K562 (cell line): ENCODE measurements at regions not wholly inside any gene's neighbourhood (a gene's known extent, or its start where the extent isn't known, plus 50 kb on each side); places are given as distances from the start of the nearest gene placed in this dataset.

Source experiments
- ATAC-seq: fragments of 200-7000 bp; cut with Tn5 transposase; 3 replicates; pipeline ENCODE4 v1.9.1; 2020; ENCODE audit warnings: moderate library complexity
- BruUV-seq: library from RNA; stranded (reverse); fragments of 400-500 nt; replicated peaks from 2 replicates; lab custom pipeline; 2021; lab: Mats Ljungman, UMichigan
- CTCF ChIA-PET: fragments of 300-600 bp; formaldehyde crosslinking; extraction: SDS; loops from one replicate; lab custom pipeline; 2021; ENCODE audit warnings: low intra/inter-chr PET ratio; lab: Yijun Ruan, JAX
- POLR2A ChIA-PET: fragments of 300-600, 350-650 bp; sonication (Branson Sonifier 250); formaldehyde crosslinking; extraction: SDS; loops from one replicate; lab custom pipeline; 2021; ENCODE audit warnings: antibody characterized with exemption, inconsistent platforms; lab: Yijun Ruan, JAX
- DNase-seq, 4 experiments: peaks; one replicate each; pipeline versions ENCODE4 v3.0.0 to v3.0.0-alpha.2; 2011 to 2018; ENCODE audit warnings: low spot score in 3 of 4, mixed read lengths in 3 of 4; ENCODE audit errors: extremely low read depth in 1 of 4
- FAIRE-seq: peaks from 2 replicates; lab custom pipeline; 2011; peaks lifted over from hg19 to GRCh38; lab: Jason Lieb, UNC
- H2AFZ ChIP-seq: 2 replicates; pipeline ENCODE4 v1.6.0; 2011; ENCODE audit warnings: low read depth, low read length, control low read depth, inconsistent platforms
- H3K27ac ChIP-seq: fragments of 200-600 bp; 3 replicates; pipeline ENCODE4 v1.8.0; 2011; ENCODE audit warnings: low read depth, mild to moderate bottlenecking, control low read depth, inconsistent platforms, low read length, moderate library complexity, mixed read lengths; ENCODE audit errors: extremely low read depth
- H3K27me3 ChIP-seq, 2 experiments: fragments of 300-600 bp in 1 of 2; 2 replicates in 1 of 2; 3 replicates in 1 of 2; pipeline versions ENCODE4 v1.6.0 to v1.8.0; 2011; ENCODE audit warnings: inconsistent platforms in 2 of 2, low read length in 2 of 2, mild to moderate bottlenecking in 1 of 2, mixed read lengths in 1 of 2, moderate library complexity in 1 of 2; ENCODE audit not compliant: control insufficient read depth in 2 of 2, insufficient read depth in 2 of 2
- H3K36me3 ChIP-seq: fragments of 300-600 bp; 3 replicates; pipeline ENCODE4 v1.8.0; 2011; ENCODE audit warnings: mild to moderate bottlenecking, low read length, inconsistent platforms; ENCODE audit not compliant: control insufficient read depth, insufficient read depth
- H3K4me1 ChIP-seq, 2 experiments: fragments of 200-600 bp in 1 of 2; replicated peaks in 1 of 2; 2 replicates in 1 of 2; 3 replicates in 1 of 2; pipeline versions ENCODE4 v1.5.1 to v1.8.0; 2011; ENCODE audit warnings: inconsistent platforms in 2 of 2, low read length in 2 of 2, mild to moderate bottlenecking in 1 of 2, mixed read lengths in 1 of 2, moderate library complexity in 1 of 2; ENCODE audit not compliant: control insufficient read depth in 2 of 2, insufficient read depth in 2 of 2
- H3K4me2 ChIP-seq: 2 replicates; pipeline ENCODE4 v1.6.1; 2011; ENCODE audit warnings: low read length, control low read depth, inconsistent platforms, mixed read lengths; ENCODE audit not compliant: insufficient read depth
- H3K4me3 ChIP-seq: fragments of 200-600 bp; sonication (generic), shearing (Covaris generic); 2 replicates; pipeline ENCODE4 v1.5.1; 2016; ENCODE audit warnings: control low read depth, inconsistent platforms
- H3K79me2 ChIP-seq: fragments of 200-600 bp; 3 replicates; pipeline ENCODE4 v1.8.0; 2011; ENCODE audit warnings: low read length, inconsistent platforms; ENCODE audit not compliant: control insufficient read depth, insufficient read depth
- H3K9ac ChIP-seq, 2 experiments: 2 replicates each; pipeline versions ENCODE4 v1.6.0 to v1.6.1; 2011; ENCODE audit warnings: low read depth in 2 of 2, low read length in 2 of 2, control low read depth in 1 of 2, inconsistent platforms in 1 of 2, mild to moderate bottlenecking in 1 of 2, mixed read lengths in 1 of 2; ENCODE audit not compliant: insufficient read depth in 1 of 2
- H3K9me1 ChIP-seq: one replicate; pipeline ENCODE4 v1.6.0; 2011; ENCODE audit warnings: inconsistent platforms, mild to moderate bottlenecking, low read length, moderate library complexity; ENCODE audit not compliant: control insufficient read depth, insufficient read depth
- H3K9me3 ChIP-seq: replicated peaks from 2 replicates; pipeline ENCODE4 v1.5.1; 2011; ENCODE audit warnings: low read depth, low read length, inconsistent platforms; ENCODE audit not compliant: control insufficient read depth, insufficient read depth
- H4K20me1 ChIP-seq: replicated peaks from 2 replicates; pipeline ENCODE4 v1.6.1; 2011; ENCODE audit warnings: low read length, inconsistent platforms, mixed read lengths; ENCODE audit not compliant: control insufficient read depth, insufficient read depth
- NFE2L1 ChIP-seq: fragments of 450-650 bp; IDR thresholded peaks from 2 replicates; pipeline ENCODE4 v1.6.1; 2016; ENCODE audit warnings: missing genetic modification characterization, low read depth, mild to moderate bottlenecking, missing compliant biosample characterization, moderate library complexity, borderline replicate concordance
- RFX1 ChIP-seq: fragments of 450-650 bp; IDR thresholded peaks from 2 replicates; pipeline ENCODE4 v1.6.1; 2016; ENCODE audit warnings: mild to moderate bottlenecking, moderate library complexity
- STAT5B ChIP-seq: fragments of 250-450 bp; sonication (Bioruptor Pico); IDR thresholded peaks from 2 replicates; pipeline ENCODE4 v1.8.0; 2021; ENCODE audit warnings: mild to moderate bottlenecking, inconsistent platforms
- TAF7 ChIP-seq: fragments of 450-650 bp; IDR thresholded peaks from 2 replicates; pipeline ENCODE4 v1.6.1; 2016; ENCODE audit warnings: missing genetic modification characterization, missing compliant biosample characterization
- THRAP3 ChIP-seq: fragments of 450-650 bp; IDR thresholded peaks from 2 replicates; pipeline ENCODE4 v1.6.1; 2016; ENCODE audit warnings: mild to moderate bottlenecking, inconsistent platforms, borderline replicate concordance
- ZKSCAN8 ChIP-seq: fragments of 200-800 bp; sonication (Bioruptor generic); IDR thresholded peaks from 2 replicates; pipeline ENCODE4 v1.6.1; 2016; ENCODE audit warnings: missing genetic modification characterization, missing compliant biosample characterization
- WGBS: fragments of 100-300 bp; shearing (Covaris generic); methylation state at CpG from one replicate; pipeline ENCODE4 v1.1.6; 2016; ENCODE audit warnings: low coverage, mixed read lengths; ENCODE audit not compliant: insufficient coverage; ENCODE audit errors: missing lambda C conversion rate; 5-methylcytosine and 5-hydroxymethylcytosine counted together
- in situ Hi-C: fragments of 300-500 bp; cut with MboI; formaldehyde crosslinking; loops from 4 replicates; pipeline ENCODE4 v1.15.0; 2018; ENCODE audit warnings: inconsistent platforms, mixed read lengths
- intact Hi-C: fragments of 100-400 bp; cut with micrococcal nuclease; formaldehyde crosslinking; loops from 2 replicates; pipeline ENCODE4 v1.14.2; 2022
- TF ChIP-seq, protein P1 (sequence below): fragments of 450-650 bp; IDR thresholded peaks from 2 replicates; pipeline ENCODE4 v1.6.1; 2016

DNA sequence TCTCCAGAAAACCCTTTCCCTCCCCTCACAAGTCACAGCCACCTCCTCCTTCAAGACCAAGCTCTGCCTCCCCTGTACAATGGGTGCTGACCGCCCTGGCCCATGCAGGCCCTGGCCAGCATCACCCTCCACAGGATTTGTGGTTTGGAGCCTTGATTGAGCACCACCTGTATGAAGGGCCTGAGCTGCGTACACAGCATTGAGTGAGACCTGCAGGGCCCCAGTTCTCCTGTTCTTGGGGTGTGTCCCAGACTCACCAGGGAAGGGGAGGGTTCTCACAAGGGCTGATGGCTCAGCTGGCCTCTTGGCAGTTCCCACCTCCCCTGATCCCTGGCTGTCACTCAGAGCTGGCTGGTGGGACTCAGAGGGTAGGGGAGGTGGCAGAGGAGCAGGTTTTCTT, 63.7 kb upstream of the IER5L start:
- WGBS = 53% methylated on average over 2 of the region's 2 CpGs
- POLR2A ChIA-PET = interaction anchor here (0.5 kb wide), 1 partner anchor 37 kb away, joined by 3 read pairs; no protein-coding TSS in a partner anchor

More for the DNA sequence above, 63.7 kb upstream of the IER5L start:
- no peaks in the 10 kb centered on the region for H3K9me3 ChIP-seq
- H3K4me1 ChIP-seq = peaks cover 19 to 27% of the 10 kb centered on the region in 2 experiments
- H3K9me1 ChIP-seq = no peaks in the 10 kb centered on the region
- no peak overlapping the region for H3K4me2 ChIP-seq
- no peak for FAIRE-seq
- no peak for DNase-seq
- intact Hi-C loops (no loop called here), in situ Hi-C loops (no loop called here)
- H2AFZ ChIP-seq = no peak overlapping the region
- no peak overlapping the region for H3K4me3 ChIP-seq
- H4K20me1 ChIP-seq = peaks cover 4% of the 10 kb centered on the region; the same call in 1 of the 2 replicates
- CTCF ChIA-PET = no interaction called here
- H3K27me3 ChIP-seq = no peaks in the 10 kb centered on the region
- TF ChIP-seq THRAP3 = no peak
- peak; percentile 47; the same call in 1 of the 2 replicates for TF ChIP-seq ZKSCAN8
- no peak for TF ChIP-seq RFX1
- no peak for TF ChIP-seq STAT5B (CRISPR knock-in tag)
- TF ChIP-seq, protein P1, sequence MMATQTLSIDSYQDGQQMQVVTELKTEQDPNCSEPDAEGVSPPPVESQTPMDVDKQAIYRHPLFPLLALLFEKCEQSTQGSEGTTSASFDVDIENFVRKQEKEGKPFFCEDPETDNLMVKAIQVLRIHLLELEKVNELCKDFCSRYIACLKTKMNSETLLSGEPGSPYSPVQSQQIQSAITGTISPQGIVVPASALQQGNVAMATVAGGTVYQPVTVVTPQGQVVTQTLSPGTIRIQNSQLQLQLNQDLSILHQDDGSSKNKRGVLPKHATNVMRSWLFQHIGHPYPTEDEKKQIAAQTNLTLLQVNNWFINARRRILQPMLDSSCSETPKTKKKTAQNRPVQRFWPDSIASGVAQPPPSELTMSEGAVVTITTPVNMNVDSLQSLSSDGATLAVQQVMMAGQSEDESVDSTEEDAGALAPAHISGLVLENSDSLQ = peak; percentile 53
- no peak for TF ChIP-seq TAF7 (tag)
- no peak for TF ChIP-seq NFE2L1
- no peak overlapping the region for H3K27ac ChIP-seq
- H3K36me3 ChIP-seq = no peaks in the 10 kb centered on the region
- peak overlapping the region in 1 of 2 experiments; percentile 42; a peak in 1 of 4 replicates for H3K9ac ChIP-seq
- BruUV-seq = no TSS peak
- no peaks in the 10 kb centered on the region for H3K79me2 ChIP-seq
- no peak for ATAC-seq
